ENCODE measurements at regions not wholly inside any gene's neighbourhood (a gene's known extent, or its start where the extent isn't known, plus 50 kb on each side); places are given as distances from the start of the nearest gene placed in this dataset.
A peak's percentile ranks its signal among the peaks of the same experiment; 100 is the strongest.
"Not testable (repeated sequence)": the region's sequence is repeated elsewhere in the genome, so short reads cannot be mapped to it uniquely, and the experiment has no call there.

DNA sequence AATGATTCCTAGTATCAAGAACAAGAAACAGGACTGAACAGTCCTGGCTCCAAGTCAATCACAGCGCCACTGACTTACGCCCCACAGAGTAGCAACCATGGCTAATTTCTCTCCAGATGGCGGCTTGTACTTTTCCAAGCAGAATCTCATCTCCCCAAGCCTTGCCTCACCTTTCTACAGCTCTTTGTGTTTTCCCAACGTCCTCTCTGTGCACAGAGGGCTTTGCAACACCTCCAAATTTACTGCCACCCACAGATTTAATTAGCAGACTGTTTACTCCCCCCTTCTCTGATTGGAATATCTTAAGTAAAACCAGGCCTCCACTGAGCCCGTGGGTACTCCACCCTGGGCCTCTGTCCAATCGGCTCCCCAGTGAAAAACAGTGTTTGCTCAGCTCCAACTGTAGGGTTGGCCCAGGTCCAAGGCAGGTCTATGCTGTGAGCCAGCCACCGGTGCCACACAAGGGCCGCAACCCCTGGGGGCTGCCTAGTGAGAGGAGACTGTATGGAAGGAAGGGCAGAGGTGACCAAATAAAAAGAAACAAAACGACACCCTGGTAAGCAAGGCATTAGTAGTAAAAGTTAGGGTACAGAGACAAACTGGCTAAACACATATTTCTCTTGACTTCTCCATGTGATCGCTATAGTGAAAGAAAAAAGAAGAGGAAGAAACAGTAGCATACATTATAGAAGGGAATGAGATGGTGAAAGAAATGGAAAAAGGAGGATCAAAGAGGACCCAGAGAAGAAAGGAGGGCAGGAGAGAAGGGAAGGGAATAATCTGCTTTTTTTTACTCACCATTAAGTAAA, 128.4 kb upstream of the SOD1 start:
- DNase-seq: no peak

- no peak for DNase-seq
Measured at GRCh38 chr21:31530364-31530763, 129.1 kb upstream of the SOD1 start.

GRCh38 chr21:31529406-31529805, 130.1 kb upstream of the SOD1 start:
- no peak for DNase-seq

- no peak for DNase-seq
Measured at GRCh38 chr21:31526040-31526439, 133.5 kb upstream of the SOD1 start.

DNA sequence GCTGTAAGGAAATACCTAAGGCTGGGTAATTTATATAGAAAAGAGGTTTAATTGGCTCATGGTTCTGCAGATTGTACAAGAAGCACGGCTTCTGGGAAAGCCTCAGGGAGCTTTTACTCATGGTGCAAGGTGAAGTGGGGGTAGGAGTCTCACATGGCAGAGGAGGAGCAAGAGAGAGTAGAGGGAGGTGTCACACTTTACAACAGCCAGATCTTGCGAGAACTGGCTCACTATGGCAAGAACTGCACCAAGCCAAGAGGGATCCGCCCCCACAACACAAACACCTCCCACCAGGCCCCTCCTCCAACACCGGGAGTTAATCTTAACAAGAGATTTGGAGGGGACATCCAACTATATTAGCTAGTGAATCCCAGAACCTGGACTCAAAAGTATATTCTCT, 135.4 kb upstream of the SOD1 start:
- no peak for DNase-seq

GRCh38 chr21:31521515-31521914, 138.0 kb upstream of the SOD1 start:
- DNase-seq: no peak

DNA sequence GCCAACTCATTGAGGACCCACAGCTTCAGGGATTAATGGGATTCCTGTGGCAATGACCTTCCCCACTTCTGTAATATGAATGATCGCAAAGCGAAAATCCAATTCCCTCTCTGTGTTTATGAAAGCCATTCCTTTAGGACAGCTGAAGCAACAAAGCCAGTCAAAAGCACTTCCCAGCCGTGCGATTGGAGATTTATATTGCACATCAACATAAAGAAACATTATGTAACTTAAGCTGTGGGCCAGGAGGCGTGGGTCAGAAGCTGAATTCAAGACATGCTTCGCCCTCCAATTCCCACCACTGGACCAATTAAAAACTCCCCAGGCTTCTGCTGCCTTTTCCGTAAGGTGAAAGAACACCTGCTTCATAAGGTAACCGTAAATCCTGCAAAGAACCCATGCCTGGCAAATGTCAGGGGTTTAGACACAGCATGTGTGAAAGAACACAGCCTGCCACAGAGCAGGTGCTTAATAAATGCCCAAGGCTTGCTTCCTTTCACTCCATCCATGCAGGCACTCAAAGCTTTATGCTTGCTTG, 138.9 kb upstream of the SOD1 start:
- DNase-seq: no peak

- DNase-seq: no peak
Measured at GRCh38 chr21:31518580-31518979, 140.9 kb upstream of the SOD1 start.

DNA sequence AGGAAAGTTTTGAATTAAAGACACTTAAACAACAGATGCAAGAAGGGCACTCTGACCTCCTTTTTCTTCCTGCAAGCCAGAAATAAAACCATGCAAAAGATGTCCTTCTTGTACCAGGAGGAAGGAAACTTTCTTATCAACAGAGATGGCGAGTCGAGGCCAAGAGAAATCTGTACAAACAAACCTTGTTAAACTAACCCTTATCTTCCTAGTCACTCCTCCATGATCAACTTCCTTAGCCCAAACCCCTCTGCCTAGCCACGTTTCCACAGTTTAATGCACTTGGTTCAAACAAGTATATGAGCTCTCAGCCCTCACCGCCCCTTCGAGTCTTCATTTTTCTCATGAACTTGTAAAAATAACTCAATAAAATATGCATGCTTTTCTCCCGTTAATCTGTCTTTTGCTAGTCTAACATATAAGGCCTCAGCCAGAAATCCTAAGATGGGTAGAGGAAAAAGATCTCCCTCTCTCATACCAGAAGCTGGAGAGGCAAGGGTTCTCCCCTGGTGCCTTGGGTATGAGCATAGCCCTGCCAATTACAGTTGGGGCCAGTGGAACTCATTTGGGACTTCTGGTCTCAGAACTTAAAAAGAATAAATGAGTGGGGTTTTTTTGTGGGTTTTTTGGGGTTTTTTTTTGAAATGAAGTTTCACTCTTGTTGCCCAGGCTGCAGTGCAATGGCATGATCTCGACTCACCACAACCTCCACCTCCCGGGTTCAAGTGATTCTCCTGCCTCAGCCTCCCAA, 141.7 kb upstream of the SOD1 start:
- no peak for DNase-seq

DNA sequence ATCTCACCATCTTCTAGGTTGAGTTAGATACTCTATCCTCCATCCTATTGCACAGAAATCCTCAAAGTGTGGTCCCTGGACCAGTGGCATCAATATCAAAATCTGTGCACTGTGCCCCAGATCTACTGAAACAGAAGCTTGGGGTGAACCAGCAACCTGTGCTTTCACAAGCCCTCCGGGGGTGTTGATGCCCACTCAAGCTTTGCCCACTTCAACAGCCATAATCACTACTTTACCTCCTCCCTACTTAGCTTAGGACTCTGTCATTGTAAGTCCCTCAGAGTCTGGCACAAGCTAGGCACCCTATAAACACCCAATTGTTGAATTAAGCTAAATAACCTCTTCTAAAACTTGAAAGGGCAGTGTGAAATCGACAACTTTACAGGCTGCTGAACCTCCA, 144.2 kb upstream of the SOD1 start:
- DNase-seq: no peak

DNA sequence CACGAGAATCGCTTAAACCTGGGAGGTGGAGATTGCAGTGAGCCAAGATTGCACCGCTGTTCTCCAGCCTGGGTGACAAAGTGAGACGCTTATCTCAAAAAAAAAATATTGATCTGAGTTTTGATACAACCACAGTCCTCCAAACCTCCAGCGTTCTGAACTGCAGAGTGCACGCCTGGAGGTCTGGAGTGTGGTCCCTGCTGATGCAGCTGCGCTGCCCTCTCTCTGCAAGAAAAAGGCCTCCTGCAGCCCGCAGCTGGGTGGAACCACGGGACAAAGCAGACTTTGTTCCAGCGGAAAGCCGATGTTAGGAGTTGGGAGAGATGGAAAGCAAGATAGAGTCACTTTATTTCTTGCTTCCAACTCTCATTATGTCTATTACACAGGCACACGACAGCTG, 144.9 kb upstream of the SOD1 start:
- no peak for DNase-seq

DNA sequence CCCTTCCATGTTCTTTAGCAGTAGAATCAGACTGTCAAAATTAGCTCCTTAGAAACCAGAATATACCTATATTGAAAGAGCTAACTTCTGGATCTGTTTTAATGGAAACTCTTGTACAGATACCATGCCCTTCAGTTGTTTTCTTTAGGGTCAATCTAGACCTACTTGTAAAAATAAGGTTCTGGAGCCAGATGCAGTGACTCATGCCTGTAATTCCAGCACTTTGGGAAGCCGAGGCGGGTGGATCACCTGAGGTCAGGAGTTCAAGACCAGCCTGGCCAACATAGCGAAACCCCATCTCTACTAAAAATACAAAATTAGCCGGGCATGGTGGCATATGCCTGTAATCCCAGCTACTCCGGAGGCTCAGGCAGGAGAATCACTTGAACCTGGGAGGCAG, 146.0 kb upstream of the SOD1 start:
- not testable (repeated sequence) for DNase-seq

- DNase-seq: not testable (repeated sequence)
Measured at GRCh38 chr21:31511999-31512398, 147.5 kb upstream of the SOD1 start.

DNA sequence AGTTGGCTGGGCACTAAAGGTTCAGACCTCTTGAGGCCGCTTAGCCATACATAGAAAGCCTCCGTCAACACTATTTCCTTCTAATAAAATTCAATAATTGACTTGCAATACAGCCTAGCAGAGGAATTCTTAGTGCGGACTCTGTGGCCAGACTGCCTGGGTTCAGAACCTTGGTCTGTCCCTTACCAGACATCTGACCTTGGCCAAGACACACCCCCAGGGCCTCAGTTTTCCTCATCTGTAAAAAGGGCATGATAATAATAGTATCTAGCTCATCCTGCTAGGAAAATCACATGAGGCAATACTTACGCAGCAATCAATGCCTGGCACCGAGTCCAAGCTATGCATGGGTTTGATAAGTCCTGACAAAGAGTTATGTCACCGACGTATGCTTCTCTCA, 148.2 kb upstream of the SOD1 start:
- no peak for DNase-seq

GRCh38 chr21:31509194-31510017, 150.1 kb upstream of the SOD1 start:
- peak; percentile 81 to 88 for DNase-seq

DNA sequence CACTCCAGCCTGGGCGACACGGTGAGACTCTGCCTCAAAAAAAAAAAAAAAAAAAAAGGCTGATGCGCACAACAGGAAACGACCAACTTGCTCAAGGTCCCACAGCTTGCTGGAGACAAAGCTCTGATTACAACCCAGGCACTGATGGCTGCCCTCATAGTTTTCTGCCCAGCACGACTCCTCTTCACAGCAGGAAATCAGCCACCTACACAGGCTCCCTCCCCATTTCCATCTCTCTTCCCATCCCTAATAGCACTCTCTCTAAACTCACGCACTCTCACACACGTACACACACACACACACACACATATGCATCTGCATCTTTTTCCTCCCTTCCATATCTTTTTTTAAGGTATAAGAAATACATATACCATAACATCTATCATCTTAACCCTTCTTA, 153.5 kb upstream of the SOD1 start:
- no peak for DNase-seq

DNA sequence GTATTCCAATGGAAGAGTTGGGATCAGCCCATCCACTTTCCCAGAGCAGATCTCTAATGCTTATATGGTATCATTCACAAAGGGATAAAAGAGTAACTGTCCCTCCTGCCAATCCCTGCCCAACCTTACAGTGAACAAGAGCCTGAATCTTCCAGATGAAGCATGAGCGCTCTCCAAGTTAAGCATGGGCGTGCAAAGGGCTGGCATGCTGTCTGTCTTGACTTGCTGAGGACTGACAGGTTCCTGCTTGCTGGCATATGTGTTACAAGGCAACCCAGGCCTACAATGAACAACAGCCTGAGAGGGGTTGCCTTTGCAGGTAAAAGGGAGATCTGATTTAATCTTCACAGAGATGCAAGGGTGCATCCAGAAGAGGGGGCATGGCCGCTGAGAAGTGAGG, 155.6 kb upstream of the SOD1 start:
- DNase-seq: no peak

DNA sequence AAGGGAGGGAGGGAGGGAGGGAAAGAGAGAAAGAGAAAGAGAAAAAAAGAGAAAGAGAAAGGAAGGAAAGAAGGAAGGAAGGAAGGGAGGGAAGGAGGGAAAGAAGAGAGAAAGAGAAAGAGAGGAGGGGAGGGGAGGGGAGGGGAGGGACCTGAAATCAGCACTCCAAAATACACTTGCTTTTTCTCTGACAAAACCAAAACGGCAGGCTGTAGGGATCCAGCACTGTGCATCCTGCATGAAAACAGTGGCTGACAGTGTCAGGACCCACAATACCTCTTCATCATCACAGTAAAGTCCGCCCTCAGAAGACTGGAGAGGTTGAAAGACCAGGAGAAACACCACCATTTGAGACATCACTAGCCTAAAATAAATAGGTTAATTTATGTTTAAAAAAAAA, 156.0 kb upstream of the SOD1 start:
- no peak for DNase-seq

GRCh38 chr21:31502537-31503143, 156.9 kb upstream of the SOD1 start:
- DNase-seq: no peak

DNA sequence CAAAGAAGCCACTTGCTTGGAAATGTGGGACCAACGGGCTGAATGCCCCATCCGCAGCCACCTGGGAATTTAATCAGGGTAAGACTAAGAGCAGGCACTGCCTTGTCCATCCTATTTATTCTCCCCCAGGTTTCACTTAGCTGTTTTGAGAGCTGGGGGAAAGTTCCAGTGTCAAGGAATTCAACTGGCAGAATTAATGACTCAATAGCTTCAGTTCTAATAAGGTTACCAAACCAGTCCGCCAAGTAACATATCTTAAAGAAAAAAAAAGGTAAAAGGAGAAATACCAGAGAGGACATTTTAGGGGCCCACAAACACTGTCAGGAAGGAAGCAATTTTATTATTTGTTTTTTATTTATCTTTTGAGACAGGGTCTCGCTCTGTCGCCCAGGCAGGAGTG, 157.6 kb upstream of the SOD1 start:
- DNase-seq: no peak

DNA sequence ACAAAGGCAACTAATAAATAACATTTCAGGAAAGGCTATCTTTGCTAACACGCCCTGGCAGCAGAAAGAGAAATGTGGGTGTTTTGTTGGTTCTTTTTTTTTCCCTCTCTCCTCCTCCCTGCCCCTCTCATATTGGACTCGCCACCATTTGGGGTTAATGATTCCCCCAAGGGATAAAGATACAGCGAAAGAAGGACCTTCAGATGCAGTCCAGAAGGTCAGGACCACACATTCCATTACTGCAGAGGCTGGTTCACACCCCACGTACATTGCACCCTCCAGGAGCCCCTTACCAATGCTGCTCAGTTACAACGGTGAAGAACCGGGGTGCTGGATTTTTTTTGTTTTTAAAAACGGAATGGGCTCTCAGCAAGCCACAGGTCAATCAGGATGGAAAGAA, 156.9 kb upstream of the TIAM1 start:
- DNase-seq: no peak

DNA sequence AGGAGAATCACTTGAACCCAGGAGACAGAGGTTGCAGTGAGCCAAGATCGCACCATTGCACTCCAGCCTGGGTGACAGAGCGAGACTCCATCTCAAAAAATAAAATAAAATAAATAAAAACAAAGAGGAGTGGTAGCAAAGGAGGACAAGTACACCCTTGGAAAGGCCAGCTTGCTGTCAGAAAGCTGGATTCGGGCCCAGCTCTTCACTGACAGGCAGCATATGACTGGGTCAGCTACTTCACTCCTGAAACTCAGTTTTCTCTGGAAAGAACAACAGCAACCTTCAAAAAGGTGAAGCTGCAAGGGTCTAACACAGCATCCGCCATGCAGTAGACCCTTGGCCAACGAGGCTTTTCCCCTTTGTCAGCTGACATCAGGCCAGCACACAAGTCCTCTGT, 156.0 kb upstream of the TIAM1 start:
- no peak for DNase-seq

DNA sequence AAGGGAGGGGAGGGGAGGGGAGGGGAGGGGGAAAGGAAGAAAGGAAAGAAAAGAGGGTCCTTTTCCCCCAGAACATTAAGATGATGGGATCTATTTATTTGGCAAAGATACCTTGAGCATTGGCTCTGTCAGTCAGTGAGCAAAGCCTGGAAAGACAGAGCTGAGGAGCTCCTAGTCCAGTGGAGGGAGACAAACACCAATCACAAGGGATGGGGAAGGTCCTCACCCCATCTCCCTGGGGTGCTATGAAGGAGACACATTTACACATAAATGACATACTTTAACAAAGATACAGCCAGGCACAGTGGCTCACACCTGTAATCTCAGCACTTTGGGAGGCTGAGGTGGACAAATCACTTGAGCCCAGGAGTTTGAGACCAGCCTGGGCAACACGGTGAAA, 154.9 kb upstream of the TIAM1 start:
- DNase-seq: no peak

Data from activated CD4-positive, alpha-beta T cell treated with anti-CD3 and anti-CD28 coated beads for 4 hours (primary cell).